Liver (tissue), 3 donors: ENCODE measurements at regions not wholly inside any gene's neighbourhood (a gene's known extent, or its start where the extent isn't known, plus 50 kb on each side); places are given as distances from the start of the nearest gene placed in this dataset.

Experiments used
- EGR1 ChIP-seq, 2 donors: IDR thresholded peaks; 2 replicates each; pipeline ENCODE4 v1.6.1; 2016 to 2018; ENCODE audit warnings: antibody characterized with exemption in 2 of 2, low read depth in 2 of 2
- FOXA2 ChIP-seq: IDR thresholded peaks from 2 replicates; pipeline ENCODE4 v1.6.1; 2016; ENCODE audit warnings: antibody characterized with exemption
- GABPA ChIP-seq, 2 donors: IDR thresholded peaks in 1 of 2; conservative IDR thresholded peaks in 1 of 2; 2 replicates each; pipeline ENCODE4 v1.6.1; 2016; ENCODE audit warnings: antibody characterized with exemption in 2 of 2, mild to moderate bottlenecking in 1 of 2, moderate library complexity in 1 of 2
- HNF4G ChIP-seq: IDR thresholded peaks from 2 replicates; pipeline ENCODE4 v1.6.1; 2016; ENCODE audit warnings: antibody characterized with exemption
- JUND ChIP-seq, 2 donors: IDR thresholded peaks; 2 replicates each; pipeline ENCODE4 v1.6.1; 2016; ENCODE audit warnings: antibody characterized with exemption in 2 of 2
- MAX ChIP-seq: IDR thresholded peaks from 2 replicates; pipeline ENCODE4 v1.6.1; 2016; ENCODE audit warnings: antibody characterized with exemption
- REST ChIP-seq: IDR thresholded peaks from 2 replicates; pipeline ENCODE4 v1.6.1; 2016; ENCODE audit warnings: antibody characterized with exemption, mild to moderate bottlenecking
- SP1 ChIP-seq: IDR thresholded peaks from 2 replicates; pipeline ENCODE4 v1.6.1; 2018; ENCODE audit warnings: antibody characterized with exemption, mild to moderate bottlenecking
- TAF1 ChIP-seq: conservative IDR thresholded peaks from 2 replicates; pipeline ENCODE4 v1.6.1; 2016; ENCODE audit warnings: antibody characterized with exemption, mild to moderate bottlenecking
- ZBTB33 ChIP-seq: IDR thresholded peaks from 2 replicates; pipeline ENCODE4 v1.6.1; 2016; ENCODE audit warnings: antibody characterized with exemption
- TF ChIP-seq, protein P1 (sequence below): fragments of 150-350 bp; IDR thresholded peaks from 2 replicates; pipeline ENCODE4 v1.5.1; 2017; ENCODE audit warnings: improper control_type of control experiment, low read depth, low read length; ENCODE audit not compliant: missing input control
- donor health status: healthy.
- donor health status: healthy.

GRCh38 chr15:98440917-98441316 lies 207.4 kb upstream of the IGF1R start:
- no peak for TF ChIP-seq GABPA (IDR thresholded peaks at IDR 0.05 in 1 of 2, conservative IDR thresholded peaks at IDR 0.05 in 1 of 2)
- TF ChIP-seq, protein P1, sequence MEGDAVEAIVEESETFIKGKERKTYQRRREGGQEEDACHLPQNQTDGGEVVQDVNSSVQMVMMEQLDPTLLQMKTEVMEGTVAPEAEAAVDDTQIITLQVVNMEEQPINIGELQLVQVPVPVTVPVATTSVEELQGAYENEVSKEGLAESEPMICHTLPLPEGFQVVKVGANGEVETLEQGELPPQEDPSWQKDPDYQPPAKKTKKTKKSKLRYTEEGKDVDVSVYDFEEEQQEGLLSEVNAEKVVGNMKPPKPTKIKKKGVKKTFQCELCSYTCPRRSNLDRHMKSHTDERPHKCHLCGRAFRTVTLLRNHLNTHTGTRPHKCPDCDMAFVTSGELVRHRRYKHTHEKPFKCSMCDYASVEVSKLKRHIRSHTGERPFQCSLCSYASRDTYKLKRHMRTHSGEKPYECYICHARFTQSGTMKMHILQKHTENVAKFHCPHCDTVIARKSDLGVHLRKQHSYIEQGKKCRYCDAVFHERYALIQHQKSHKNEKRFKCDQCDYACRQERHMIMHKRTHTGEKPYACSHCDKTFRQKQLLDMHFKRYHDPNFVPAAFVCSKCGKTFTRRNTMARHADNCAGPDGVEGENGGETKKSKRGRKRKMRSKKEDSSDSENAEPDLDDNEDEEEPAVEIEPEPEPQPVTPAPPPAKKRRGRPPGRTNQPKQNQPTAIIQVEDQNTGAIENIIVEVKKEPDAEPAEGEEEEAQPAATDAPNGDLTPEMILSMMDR = no peak
- no peak for TF ChIP-seq FOXA2
- TF ChIP-seq JUND (IDR thresholded peaks at IDR 0.05) = no peak
- TF ChIP-seq REST = no peak
- TF ChIP-seq HNF4G = no peak
- no peak for TF ChIP-seq MAX
- TF ChIP-seq EGR1 (IDR thresholded peaks at IDR 0.05; ENCODE audit: low read depth in 2 of 2) = no peak
- TF ChIP-seq TAF1 = no peak
- no peak for TF ChIP-seq SP1
- TF ChIP-seq ZBTB33 = no peak
